GM19467 (cell line): ENCODE measurements at regions not wholly inside any gene's neighbourhood (a gene's known extent, or its start where the extent isn't known, plus 50 kb on each side); places are given as distances from the start of the nearest gene placed in this dataset.

ENCODE experiments used
- ATAC-seq: cut with Tn5 transposase; IDR thresholded peaks from one replicate; pipeline ENCODE4 v1.9.1; 2021; ENCODE audit warnings: mild to moderate bottlenecking, moderate library complexity; ENCODE audit not compliant: unreplicated experiment

- ATAC-seq: no peak
Measured at GRCh38 chr6:164130585-164130984, 716.1 kb downstream of the QKI start.

GRCh38 chr6:164130151-164130550 is 715.6 kb downstream of the QKI start:
- no peak for ATAC-seq

- no peak for ATAC-seq
Measured at GRCh38 chr6:164129218-164129617, 714.7 kb downstream of the QKI start.

- no peak for ATAC-seq
Measured at GRCh38 chr6:164128101-164128500, 713.6 kb downstream of the QKI start.

DNA sequence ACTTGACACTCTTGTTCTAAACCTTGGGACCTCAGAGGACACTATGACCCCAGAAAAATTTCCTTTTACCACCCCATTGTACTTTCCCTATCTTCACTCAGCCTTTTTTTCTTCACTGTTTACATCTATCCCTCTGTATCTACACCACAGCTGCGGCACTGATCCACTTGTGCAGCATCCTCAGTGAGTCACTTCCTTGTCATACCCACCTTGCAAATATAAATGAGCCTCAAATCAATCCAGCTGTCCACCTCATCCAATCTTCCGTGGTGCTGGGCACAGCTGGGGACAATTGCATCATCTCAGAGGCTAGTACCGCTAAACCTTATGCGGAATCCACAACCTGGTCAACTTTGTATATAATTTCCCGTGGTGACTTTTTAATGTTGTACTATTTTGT is 710.5 kb downstream of the QKI start:
- ATAC-seq: no peak

DNA sequence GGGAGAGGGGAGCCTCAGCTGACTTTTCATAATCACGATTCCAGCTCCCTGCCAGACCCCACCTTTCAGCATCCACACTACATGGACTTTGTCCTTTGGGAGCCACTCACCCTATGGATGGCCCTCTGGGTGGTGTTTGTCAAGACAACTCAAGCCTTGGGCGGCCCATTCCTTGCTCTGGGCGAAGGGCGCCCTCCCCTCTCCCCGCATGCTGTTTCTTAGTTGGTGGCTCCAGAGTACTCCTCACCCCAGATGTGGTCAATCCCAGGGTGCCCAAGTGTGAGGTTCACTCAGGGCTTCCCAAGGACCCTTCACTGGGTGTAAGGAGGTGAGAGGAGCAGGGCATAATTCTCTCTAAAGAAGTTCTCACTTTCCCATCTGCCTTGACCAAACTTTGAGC is 710.0 kb downstream of the QKI start:
- no peak for ATAC-seq

DNA sequence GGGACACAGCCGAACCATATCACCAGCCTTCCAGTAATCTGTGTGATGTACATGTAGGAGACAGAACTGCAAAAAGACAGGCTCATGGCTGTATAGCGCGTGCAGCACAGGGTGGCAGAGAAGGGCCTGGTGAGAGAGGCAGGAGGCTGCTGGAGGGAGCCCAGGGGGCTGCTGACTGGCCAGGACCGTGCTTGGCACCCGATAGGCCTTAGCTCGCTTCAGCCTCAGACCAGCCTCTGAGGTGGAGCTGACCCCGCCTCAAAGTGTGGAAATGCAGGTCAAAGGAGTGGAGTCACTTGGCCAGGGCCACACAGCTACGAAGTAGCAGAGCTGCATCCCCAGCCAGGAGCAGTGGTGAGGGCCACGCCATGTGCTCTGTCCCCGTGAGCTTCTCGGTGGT is 707.6 kb downstream of the QKI start:
- ATAC-seq: no peak

DNA sequence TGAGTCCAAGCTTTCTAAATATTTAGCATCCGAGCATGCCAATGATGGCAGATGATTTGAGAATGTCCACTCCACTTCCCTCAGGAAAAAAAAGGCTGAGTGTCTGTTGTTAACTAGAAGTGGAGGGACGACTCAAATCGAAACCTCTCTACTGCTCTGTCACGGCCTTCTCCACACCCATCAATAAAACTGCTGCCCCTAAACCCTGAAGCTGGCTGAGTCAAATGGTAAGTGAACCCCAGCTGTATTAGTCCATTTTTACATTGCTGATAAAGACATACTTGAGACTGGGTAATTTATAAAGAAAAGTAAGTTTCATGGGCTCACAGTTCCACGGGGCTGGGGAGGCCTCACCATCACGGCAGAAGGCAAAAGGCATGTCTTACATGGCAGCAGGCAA is 707.0 kb downstream of the QKI start:
- no peak for ATAC-seq

- ATAC-seq: no peak
Measured at GRCh38 chr6:164114651-164115050, 700.1 kb downstream of the QKI start.

GRCh38 chr6:164114051-164114450 is 699.5 kb downstream of the QKI start:
- ATAC-seq: no peak

DNA sequence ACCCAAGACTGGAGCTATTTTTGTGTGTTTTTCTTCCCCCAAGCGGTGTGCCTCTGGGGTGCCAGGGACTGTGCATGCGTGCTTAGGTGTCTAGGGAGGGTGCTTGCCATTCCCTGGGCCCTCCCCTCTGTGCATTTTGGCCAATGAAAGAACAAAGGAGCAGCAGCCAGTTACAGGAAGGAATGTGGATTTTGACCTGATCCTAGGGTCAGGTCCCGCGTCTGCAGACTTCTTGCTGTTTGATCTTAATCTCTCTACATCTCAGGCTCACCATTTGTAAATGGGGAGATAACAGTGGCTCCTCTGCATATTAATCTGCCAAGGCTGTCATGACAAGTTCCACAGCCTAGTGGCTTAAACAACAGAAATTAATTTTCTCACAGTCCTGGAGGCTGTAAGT is 699.1 kb downstream of the QKI start:
- ATAC-seq: no peak

DNA sequence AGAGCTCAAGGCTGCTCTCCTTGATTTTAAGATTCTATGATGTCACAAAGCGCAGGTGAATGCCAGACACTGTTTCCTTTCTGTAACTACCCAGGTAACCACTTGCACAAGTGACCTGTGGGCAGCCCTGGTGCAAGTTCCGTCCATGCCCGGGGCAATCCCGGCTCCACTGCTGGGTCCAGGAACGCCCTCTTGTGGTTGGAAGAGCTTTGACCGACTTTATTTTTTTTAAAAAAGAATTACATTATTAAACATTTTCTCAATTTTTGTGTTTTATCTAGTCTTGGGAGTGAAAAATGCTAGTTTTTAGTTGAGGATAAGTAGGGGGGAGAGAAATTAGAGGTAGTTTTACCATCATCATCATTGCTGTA is 695.2 kb downstream of the QKI start:
- ATAC-seq: no peak

DNA sequence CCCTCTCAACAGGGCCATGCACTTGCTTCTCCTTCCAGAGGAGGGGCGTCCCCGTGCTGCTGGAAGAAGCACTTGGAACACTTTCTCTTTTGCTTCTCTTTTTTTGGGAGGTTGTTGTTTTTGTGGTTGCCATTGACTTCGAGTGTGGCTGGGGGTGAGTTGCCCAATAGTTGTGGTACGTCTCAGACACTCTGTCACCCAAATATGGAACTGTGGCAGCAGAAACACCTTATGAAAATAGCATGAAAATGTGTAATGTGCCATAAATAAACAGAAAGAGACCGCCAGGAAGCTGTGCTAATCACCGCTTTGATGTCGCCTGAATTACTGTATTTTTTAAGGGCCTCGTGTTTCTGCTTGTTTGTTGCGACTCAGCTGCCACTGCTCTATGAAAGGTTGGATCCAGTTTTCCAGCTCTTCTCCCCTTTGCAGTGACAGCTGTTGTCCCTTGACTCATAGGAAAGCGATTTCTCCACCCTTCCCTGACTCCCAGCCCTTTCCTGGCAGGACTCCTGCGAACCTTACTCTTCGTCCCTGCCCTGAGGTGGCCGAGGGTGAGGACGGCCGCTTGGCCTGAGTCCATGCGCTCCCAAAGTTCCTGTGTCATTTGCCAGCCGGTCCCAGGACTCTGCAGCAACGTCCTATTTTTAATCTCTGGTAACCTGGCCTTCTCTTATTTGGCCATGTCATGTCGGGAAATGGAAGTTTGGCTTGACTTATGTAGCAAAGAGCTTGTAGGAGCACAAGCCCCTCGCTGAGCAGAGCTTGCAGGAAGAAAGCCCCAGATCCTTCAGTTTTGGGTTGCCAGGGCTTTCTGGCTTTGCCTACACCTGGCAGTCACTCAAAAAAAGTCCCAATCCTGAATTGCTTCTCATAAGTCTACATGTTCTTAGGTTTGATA is 694.6 kb downstream of the QKI start:
- no peak for ATAC-seq

DNA sequence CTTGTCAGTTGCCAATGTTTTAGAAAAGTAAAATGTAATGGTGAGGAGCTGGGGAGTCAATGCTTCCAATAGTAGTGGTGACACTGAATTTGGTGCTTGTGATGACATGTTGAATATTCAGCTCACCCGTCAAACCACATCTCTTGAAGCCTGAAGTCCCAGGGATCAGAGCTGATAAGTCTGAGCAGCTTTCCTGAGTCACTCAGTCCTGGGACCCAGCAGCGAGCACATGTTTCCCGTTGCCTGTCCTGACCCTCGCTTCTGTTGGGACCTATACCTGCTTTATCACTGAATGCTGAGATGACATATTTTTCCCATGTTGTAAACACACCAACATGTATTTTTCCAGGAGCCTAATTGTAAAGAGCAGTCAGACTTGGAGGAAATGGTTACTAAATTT is 693.6 kb downstream of the QKI start:
- ATAC-seq: no peak

- ATAC-seq: no peak
Measured at GRCh38 chr6:164107297-164107995, 692.9 kb downstream of the QKI start.

DNA sequence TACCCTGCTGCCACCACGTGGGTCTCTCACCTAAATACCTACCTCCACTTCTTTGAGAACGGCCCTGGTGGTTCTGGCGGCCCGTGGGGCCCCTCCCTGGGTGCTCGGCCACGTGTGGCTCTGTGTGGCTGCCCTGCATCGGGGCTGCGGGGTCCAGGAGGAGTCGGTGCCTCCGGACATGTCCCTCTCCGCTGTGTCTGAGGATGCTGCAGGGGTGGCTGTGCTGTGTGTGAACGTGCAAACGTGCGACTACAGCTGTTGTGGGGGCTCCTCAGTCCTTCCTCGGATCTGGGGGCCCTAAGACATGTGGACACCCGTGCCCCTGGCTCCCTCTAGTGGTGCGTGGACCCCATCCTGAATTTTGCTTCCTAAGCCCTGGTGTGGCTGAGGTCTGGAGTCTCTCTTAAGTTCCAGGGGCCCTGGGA is 691.8 kb downstream of the QKI start:
- ATAC-seq: no peak

- ATAC-seq: no peak
Measured at GRCh38 chr6:164105705-164106104, 691.2 kb downstream of the QKI start.

GRCh38 chr6:164104432-164104831 is 689.9 kb downstream of the QKI start:
- ATAC-seq: no peak

- no peak for ATAC-seq
Measured at GRCh38 chr6:164102693-164103092, 688.2 kb downstream of the QKI start.

GRCh38 chr6:164101859-164102258 is 687.3 kb downstream of the QKI start:
- ATAC-seq: no peak

DNA sequence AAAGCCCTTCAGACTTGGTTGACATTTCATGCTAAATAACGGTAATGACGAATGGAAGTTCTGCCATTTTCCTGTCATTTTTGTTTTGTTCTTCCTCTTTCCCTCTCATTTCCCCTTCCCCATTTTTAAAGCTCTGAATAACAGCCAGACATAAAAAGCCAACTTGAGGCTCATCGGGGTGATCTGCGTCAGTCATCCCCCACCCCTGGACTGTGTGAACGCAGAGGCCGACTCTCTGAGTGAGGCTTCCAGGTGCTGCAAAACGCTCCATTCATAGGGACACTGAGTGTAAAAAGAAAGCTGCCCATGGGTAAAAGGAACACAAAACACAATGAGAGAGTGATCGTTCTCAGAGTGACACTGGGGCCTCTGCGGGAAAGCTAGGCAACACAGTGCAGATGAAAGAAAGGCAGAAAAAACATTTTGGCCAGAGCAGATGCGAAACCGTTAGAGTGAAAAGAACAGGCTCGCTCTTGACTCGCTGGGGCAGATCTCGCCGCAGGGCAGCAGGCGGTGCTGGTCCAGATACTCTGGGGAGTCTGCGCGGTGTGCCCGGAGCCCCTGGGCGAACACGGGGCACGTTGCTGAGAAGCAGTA is 684.8 kb downstream of the QKI start:
- ATAC-seq: no peak

DNA sequence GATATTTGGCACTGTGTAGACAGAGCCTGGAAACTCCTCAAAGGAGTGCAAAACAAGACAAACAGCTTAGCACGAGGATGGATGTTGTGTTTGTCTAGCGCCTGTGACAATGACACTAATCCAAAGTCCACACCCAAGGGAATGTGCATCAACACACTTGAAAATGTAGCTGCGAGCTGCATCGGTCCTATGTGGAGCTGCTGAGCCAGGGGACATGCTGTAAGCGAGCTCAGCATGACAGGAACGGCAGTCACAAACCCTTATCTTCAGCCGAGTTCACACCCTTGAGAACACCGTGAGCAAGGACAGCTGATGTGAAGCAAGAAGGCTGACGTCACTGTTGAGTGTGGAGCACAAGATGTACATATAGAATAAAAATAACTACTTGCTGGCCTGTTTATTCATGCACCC is 684.3 kb downstream of the QKI start:
- no peak for ATAC-seq
